Spleen (tissue), 7 donors: ENCODE measurements at regions not wholly inside any gene's neighbourhood (a gene's known extent, or its start where the extent isn't known, plus 50 kb on each side); places are given as distances from the start of the nearest gene placed in this dataset.

ENCODE experiments used
- POLR2A ChIP-seq, 3 donors: fragments of 450-650 bp; IDR thresholded peaks; one replicate each; pipeline ENCODE4 v1.5.1; 2017; ENCODE audit warnings: antibody characterized with exemption in 3 of 3, mild to moderate bottlenecking in 1 of 3
- POLR2AphosphoS5 ChIP-seq, 3 donors: sonication (generic); formaldehyde crosslinking; IDR thresholded peaks; one replicate each; pipeline ENCODE4 v1.5.1; 2017; ENCODE audit warnings: antibody characterized with exemption in 3 of 3
- TF ChIP-seq, protein P1 (sequence below), 11 experiments: fragments of 200-600 bp in 7 of 11; fragments of 450-650 bp in 4 of 11; sonication (generic) in 4 of 11; IDR thresholded peaks in 8 of 11; conservative IDR thresholded peaks in 3 of 11; 1 replicate in 7 of 11; 2 replicates in 4 of 11; pipeline versions ENCODE4 v1.4.0 to v1.8.0; 2016 to 2021; ENCODE audit warnings: antibody characterized with exemption in 11 of 11, inconsistent platforms in 4 of 11, mild to moderate bottlenecking in 1 of 11
- donor health status: DM: no; HTN: no; CAD: no; lungs with moderate emphysema.
- donor health status: DM: no; HTN: no; CAD: no.
- donor health status: DM: no; HTN: no; CAD: no.

DNA sequence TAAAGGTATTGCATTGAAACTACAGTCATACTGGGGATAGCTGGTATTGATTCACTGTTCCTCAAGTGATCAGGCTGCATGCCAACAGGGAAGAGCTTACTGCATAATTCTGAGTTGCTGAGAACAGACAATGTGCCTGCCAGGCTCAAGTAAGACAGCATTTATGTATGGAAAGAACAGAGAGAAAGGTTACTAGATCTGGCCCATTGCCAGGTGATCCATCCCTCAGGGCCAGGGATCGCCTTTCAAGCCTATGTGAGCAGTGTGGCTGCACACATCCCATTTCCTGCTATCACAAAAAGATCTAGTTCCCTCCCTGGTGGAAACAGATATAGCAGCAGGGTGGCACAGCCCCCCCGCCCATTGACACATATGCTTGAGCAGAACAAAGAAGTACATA lies 254.0 kb downstream of the TMA16 start:
- TF ChIP-seq, protein P1, sequence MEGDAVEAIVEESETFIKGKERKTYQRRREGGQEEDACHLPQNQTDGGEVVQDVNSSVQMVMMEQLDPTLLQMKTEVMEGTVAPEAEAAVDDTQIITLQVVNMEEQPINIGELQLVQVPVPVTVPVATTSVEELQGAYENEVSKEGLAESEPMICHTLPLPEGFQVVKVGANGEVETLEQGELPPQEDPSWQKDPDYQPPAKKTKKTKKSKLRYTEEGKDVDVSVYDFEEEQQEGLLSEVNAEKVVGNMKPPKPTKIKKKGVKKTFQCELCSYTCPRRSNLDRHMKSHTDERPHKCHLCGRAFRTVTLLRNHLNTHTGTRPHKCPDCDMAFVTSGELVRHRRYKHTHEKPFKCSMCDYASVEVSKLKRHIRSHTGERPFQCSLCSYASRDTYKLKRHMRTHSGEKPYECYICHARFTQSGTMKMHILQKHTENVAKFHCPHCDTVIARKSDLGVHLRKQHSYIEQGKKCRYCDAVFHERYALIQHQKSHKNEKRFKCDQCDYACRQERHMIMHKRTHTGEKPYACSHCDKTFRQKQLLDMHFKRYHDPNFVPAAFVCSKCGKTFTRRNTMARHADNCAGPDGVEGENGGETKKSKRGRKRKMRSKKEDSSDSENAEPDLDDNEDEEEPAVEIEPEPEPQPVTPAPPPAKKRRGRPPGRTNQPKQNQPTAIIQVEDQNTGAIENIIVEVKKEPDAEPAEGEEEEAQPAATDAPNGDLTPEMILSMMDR (IDR thresholded peaks at IDR 0.05 in 8 of 11, conservative IDR thresholded peaks at IDR 0.05 in 3 of 11): no peak
- no peak for TF ChIP-seq POLR2A (IDR thresholded peaks at IDR 0.05)
- no peak for TF ChIP-seq POLR2AphosphoS5 (IDR thresholded peaks at IDR 0.05)
